GM23338 (cell line): ENCODE measurements at regions not wholly inside any gene's neighbourhood (a gene's known extent, or its start where the extent isn't known, plus 50 kb on each side); places are given as distances from the start of the nearest gene placed in this dataset.

Experiments used
- ATAC-seq: fragments of 200-7000 bp; cut with Tn5 transposase; 3 replicates; pipeline ENCODE4 v1.9.1; 2020
- DNase-seq: peaks from one replicate; pipeline ENCODE4 v3.0.0-alpha.2; 2015; ENCODE audit warnings: low spot score
- H2AFZ ChIP-seq: fragments of 200-600 bp; sonication (generic); 2 replicates; pipeline ENCODE4 v1.8.0; 2016; ENCODE audit warnings: antibody characterized with exemption, mild to moderate bottlenecking, moderate library complexity
- H3F3A ChIP-seq: fragments of 200-600 bp; sonication (generic); replicated peaks from 2 replicates; pipeline ENCODE4 v1.8.0; 2017; ENCODE audit warnings: antibody characterized with exemption, mixed run types, low read depth
- H3K27ac ChIP-seq: fragments of 200-600 bp; sonication (generic); 2 replicates; pipeline ENCODE4 v1.6.1; 2016; ENCODE audit warnings: low read depth
- H3K27me3 ChIP-seq: fragments of 200-600 bp; sonication (generic); 2 replicates; pipeline ENCODE4 v1.8.0; 2016; ENCODE audit warnings: mild to moderate bottlenecking, mixed run types, moderate library complexity; ENCODE audit not compliant: insufficient read depth
- H3K36me3 ChIP-seq: fragments of 200-600 bp; sonication (generic); 2 replicates; pipeline ENCODE4 v1.8.0; 2016; ENCODE audit warnings: mild to moderate bottlenecking; ENCODE audit not compliant: insufficient read depth
- H3K4me1 ChIP-seq: fragments of 200-600 bp; sonication (generic); 2 replicates; pipeline ENCODE4 v1.8.0; 2016; ENCODE audit warnings: mild to moderate bottlenecking, moderate library complexity; ENCODE audit not compliant: insufficient read depth
- H3K4me2 ChIP-seq: fragments of 200-600 bp; sonication (generic); 2 replicates; pipeline ENCODE4 v1.7.1; 2017; ENCODE audit warnings: mixed run types
- H3K4me3 ChIP-seq: fragments of 200-600 bp; sonication (generic); 2 replicates; pipeline ENCODE4 v1.6.1; 2016; ENCODE audit warnings: mixed run types
- H3K79me2 ChIP-seq: fragments of 200-600 bp; sonication (generic); replicated peaks from 2 replicates; pipeline ENCODE4 v1.8.0; 2017; ENCODE audit warnings: mild to moderate bottlenecking; ENCODE audit not compliant: insufficient read depth
- H3K9me2 ChIP-seq: fragments of 200-600 bp; sonication (generic); 2 replicates; pipeline ENCODE4 v1.8.0; 2017; ENCODE audit not compliant: insufficient read depth
- H4K20me1 ChIP-seq: fragments of 200-600 bp; sonication (generic); replicated peaks from 2 replicates; pipeline ENCODE4 v1.8.0; 2017; ENCODE audit warnings: mild to moderate bottlenecking; ENCODE audit not compliant: insufficient read depth
- H3K27ac Mint-ChIP-seq: 2 replicates; pipeline ENCODE4 v1.8.0; 2020; ENCODE audit warnings: inconsistent platforms, mild to moderate bottlenecking, moderate library complexity, mixed read lengths
- H3K27me3 Mint-ChIP-seq: 3 replicates; pipeline ENCODE4 v1.8.0; 2022; ENCODE audit warnings: low read depth, mild to moderate bottlenecking, moderate library complexity, mixed read lengths, inconsistent platforms; ENCODE audit not compliant: insufficient read depth, poor library complexity
- H3K36me3 Mint-ChIP-seq: 3 replicates; pipeline ENCODE4 v1.8.0; 2021; ENCODE audit warnings: low read depth, mild to moderate bottlenecking, inconsistent platforms, moderate library complexity, mixed read lengths
- H3K4me1 Mint-ChIP-seq: 3 replicates; pipeline ENCODE4 v1.8.0; 2020; ENCODE audit warnings: mild to moderate bottlenecking, inconsistent platforms, mixed read lengths
- H3K4me3 Mint-ChIP-seq: 3 replicates; pipeline ENCODE4 v1.8.0; 2021; ENCODE audit warnings: moderate library complexity, mild to moderate bottlenecking, inconsistent platforms, mixed read lengths
- H3K9me3 Mint-ChIP-seq: 3 replicates; pipeline ENCODE4 v1.8.0; 2020; ENCODE audit warnings: moderate library complexity, mild to moderate bottlenecking, inconsistent platforms, mixed read lengths
- EZH2 ChIP-seq: fragments of 200-600 bp; sonication (generic); IDR thresholded peaks from one replicate; pipeline ENCODE4 v1.8.0; 2017; ENCODE audit warnings: antibody characterized with exemption, mild to moderate bottlenecking, low read depth; ENCODE audit not compliant: unreplicated experiment
- EZH2phosphoT487 ChIP-seq: fragments of 200-600 bp; sonication (generic); IDR thresholded peaks from one replicate; pipeline ENCODE4 v1.8.1; 2018; ENCODE audit warnings: antibody characterized with exemption; ENCODE audit not compliant: unreplicated experiment
- JUNB ChIP-seq: IDR thresholded peaks from one replicate; pipeline ENCODE4 v1.6.1; 2016; ENCODE audit warnings: antibody characterized with exemption; ENCODE audit not compliant: unreplicated experiment
- NANOG ChIP-seq: IDR thresholded peaks from 2 replicates; pipeline ENCODE4 v1.6.1; 2016; ENCODE audit warnings: antibody characterized with exemption, borderline replicate concordance
- POLR2AphosphoS5 ChIP-seq: IDR thresholded peaks from 2 replicates; pipeline ENCODE4 v1.6.1; 2016; ENCODE audit warnings: antibody characterized with exemption, low read depth
- STAT1 ChIP-seq: IDR thresholded peaks from one replicate; pipeline ENCODE4 v1.6.1; 2016; ENCODE audit warnings: antibody characterized with exemption; ENCODE audit not compliant: unreplicated experiment
- ZNF114 ChIP-seq: fragments of 250-450 bp; sonication (Bioruptor Pico); IDR thresholded peaks from 2 replicates; pipeline ENCODE4 v1.5.0; 2020; ENCODE audit warnings: mild to moderate bottlenecking, moderate library complexity
- TF ChIP-seq, protein P1 (sequence below): fragments of 250-450 bp; sonication (Bioruptor Pico); IDR thresholded peaks from 2 replicates; pipeline ENCODE4 v1.5.0; 2020; ENCODE audit warnings: mild to moderate bottlenecking, moderate library complexity
- TF ChIP-seq, protein P2 (sequence below): IDR thresholded peaks from one replicate; pipeline ENCODE4 v1.6.1; 2018; ENCODE audit warnings: antibody characterized with exemption; ENCODE audit not compliant: unreplicated experiment
- TF ChIP-seq, protein P3 (sequence below), 2 experiments: fragments of 200-600 bp in 1 of 2; sonication (generic) in 1 of 2; conservative IDR thresholded peaks; 2 replicates each; pipeline versions ENCODE4 v1.5.1 to v1.6.1; 2016 to 2017; ENCODE audit warnings: antibody characterized with exemption in 2 of 2, low read depth in 2 of 2, mild to moderate bottlenecking in 2 of 2, moderate library complexity in 1 of 2
- TF ChIP-seq, protein P4 (sequence below): IDR thresholded peaks from 2 replicates; pipeline ENCODE4 v1.6.1; 2016; ENCODE audit warnings: antibody characterized with exemption

DNA sequence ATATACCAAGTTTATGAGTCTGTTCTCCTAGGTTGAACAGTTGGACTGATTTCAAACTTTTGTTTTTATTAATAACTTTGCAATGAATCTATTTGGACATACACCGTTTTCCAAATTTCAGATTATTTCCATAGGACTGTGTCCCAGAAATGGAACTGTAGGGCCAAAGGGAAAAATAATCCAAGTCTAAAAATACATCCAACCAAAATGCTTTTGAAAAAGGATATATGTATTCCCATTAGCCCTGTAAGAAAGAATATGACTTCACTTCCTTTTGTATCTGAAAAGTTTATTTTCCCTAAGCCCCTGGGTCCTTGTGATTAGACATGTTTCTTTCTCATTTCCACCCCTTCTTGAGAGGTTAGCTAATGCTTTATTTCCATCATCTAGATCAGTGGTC is 434.2 kb upstream of the MKI67 start:
- H2AFZ ChIP-seq = no peak overlapping the region
- peaks cover 12% of the 10 kb centered on the region for H3K36me3 Mint-ChIP-seq
- ATAC-seq (no peak), DNase-seq (no peak)
- 0 out of 2 replicates have a peak, but pooled peaks cover 11% of the 10 kb centered on the region for H3K9me2 ChIP-seq
- no peaks in the 10 kb centered on the region for H3K27me3 ChIP-seq
- no peak overlapping the region for H3K4me3 Mint-ChIP-seq
- H3F3A ChIP-seq = no peaks in the 10 kb centered on the region
- TF ChIP-seq STAT1 (no peak), JUNB (no peak), NANOG (no peak), ZNF114 (no peak), EZH2 (no peak), EZH2phosphoT487 (no peak), POLR2AphosphoS5 (no peak)
- TF ChIP-seq, protein P1, sequence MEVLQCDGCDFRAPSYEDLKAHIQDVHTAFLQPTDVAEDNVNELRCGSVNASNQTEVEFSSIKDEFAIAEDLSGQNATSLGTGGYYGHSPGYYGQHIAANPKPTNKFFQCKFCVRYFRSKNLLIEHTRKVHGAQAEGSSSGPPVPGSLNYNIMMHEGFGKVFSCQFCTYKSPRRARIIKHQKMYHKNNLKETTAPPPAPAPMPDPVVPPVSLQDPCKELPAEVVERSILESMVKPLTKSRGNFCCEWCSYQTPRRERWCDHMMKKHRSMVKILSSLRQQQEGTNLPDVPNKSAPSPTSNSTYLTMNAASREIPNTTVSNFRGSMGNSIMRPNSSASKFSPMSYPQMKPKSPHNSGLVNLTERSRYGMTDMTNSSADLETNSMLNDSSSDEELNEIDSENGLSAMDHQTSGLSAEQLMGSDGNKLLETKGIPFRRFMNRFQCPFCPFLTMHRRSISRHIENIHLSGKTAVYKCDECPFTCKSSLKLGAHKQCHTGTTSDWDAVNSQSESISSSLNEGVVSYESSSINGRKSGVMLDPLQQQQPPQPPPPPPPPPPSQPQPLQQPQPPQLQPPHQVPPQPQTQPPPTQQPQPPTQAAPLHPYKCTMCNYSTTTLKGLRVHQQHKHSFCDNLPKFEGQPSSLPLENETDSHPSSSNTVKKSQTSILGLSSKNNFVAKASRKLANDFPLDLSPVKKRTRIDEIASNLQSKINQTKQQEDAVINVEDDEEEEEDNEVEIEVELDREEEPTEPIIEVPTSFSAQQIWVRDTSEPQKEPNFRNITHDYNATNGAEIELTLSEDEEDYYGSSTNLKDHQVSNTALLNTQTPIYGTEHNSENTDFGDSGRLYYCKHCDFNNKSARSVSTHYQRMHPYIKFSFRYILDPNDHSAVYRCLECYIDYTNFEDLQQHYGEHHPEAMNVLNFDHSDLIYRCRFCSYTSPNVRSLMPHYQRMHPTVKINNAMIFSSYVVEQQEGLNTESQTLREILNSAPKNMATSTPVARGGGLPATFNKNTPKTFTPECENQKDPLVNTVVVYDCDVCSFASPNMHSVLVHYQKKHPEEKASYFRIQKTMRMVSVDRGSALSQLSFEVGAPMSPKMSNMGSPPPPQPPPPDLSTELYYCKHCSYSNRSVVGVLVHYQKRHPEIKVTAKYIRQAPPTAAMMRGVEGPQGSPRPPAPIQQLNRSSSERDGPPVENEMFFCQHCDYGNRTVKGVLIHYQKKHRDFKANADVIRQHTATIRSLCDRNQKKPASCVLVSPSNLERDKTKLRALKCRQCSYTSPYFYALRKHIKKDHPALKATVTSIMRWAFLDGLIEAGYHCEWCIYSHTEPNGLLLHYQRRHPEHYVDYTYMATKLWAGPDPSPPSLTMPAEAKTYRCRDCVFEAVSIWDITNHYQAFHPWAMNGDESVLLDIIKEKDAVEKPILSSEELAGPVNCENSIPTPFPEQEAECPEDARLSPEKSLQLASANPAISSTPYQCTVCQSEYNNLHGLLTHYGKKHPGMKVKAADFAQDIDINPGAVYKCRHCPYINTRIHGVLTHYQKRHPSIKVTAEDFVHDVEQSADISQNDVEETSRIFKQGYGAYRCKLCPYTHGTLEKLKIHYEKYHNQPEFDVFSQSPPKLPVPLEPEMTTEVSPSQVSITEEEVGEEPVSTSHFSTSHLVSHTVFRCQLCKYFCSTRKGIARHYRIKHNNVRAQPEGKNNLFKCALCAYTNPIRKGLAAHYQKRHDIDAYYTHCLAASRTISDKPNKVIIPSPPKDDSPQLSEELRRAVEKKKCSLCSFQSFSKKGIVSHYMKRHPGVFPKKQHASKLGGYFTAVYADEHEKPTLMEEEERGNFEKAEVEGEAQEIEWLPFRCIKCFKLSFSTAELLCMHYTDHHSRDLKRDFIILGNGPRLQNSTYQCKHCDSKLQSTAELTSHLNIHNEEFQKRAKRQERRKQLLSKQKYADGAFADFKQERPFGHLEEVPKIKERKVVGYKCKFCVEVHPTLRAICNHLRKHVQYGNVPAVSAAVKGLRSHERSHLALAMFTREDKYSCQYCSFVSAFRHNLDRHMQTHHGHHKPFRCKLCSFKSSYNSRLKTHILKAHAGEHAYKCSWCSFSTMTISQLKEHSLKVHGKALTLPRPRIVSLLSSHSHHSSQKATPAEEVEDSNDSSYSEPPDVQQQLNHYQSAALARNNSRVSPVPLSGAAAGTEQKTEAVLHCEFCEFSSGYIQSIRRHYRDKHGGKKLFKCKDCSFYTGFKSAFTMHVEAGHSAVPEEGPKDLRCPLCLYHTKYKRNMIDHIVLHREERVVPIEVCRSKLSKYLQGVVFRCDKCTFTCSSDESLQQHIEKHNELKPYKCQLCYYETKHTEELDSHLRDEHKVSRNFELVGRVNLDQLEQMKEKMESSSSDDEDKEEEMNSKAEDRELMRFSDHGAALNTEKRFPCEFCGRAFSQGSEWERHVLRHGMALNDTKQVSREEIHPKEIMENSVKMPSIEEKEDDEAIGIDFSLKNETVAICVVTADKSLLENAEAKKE (CRISPR knock-in tag) = no peak
- TF ChIP-seq, protein P2, sequence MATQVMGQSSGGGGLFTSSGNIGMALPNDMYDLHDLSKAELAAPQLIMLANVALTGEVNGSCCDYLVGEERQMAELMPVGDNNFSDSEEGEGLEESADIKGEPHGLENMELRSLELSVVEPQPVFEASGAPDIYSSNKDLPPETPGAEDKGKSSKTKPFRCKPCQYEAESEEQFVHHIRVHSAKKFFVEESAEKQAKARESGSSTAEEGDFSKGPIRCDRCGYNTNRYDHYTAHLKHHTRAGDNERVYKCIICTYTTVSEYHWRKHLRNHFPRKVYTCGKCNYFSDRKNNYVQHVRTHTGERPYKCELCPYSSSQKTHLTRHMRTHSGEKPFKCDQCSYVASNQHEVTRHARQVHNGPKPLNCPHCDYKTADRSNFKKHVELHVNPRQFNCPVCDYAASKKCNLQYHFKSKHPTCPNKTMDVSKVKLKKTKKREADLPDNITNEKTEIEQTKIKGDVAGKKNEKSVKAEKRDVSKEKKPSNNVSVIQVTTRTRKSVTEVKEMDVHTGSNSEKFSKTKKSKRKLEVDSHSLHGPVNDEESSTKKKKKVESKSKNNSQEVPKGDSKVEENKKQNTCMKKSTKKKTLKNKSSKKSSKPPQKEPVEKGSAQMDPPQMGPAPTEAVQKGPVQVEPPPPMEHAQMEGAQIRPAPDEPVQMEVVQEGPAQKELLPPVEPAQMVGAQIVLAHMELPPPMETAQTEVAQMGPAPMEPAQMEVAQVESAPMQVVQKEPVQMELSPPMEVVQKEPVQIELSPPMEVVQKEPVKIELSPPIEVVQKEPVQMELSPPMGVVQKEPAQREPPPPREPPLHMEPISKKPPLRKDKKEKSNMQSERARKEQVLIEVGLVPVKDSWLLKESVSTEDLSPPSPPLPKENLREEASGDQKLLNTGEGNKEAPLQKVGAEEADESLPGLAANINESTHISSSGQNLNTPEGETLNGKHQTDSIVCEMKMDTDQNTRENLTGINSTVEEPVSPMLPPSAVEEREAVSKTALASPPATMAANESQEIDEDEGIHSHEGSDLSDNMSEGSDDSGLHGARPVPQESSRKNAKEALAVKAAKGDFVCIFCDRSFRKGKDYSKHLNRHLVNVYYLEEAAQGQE = no peak
- TF ChIP-seq, protein P3, sequence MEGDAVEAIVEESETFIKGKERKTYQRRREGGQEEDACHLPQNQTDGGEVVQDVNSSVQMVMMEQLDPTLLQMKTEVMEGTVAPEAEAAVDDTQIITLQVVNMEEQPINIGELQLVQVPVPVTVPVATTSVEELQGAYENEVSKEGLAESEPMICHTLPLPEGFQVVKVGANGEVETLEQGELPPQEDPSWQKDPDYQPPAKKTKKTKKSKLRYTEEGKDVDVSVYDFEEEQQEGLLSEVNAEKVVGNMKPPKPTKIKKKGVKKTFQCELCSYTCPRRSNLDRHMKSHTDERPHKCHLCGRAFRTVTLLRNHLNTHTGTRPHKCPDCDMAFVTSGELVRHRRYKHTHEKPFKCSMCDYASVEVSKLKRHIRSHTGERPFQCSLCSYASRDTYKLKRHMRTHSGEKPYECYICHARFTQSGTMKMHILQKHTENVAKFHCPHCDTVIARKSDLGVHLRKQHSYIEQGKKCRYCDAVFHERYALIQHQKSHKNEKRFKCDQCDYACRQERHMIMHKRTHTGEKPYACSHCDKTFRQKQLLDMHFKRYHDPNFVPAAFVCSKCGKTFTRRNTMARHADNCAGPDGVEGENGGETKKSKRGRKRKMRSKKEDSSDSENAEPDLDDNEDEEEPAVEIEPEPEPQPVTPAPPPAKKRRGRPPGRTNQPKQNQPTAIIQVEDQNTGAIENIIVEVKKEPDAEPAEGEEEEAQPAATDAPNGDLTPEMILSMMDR (conservative IDR thresholded peaks at IDR 0.05; ENCODE audit: low read depth in 2 of 2) = no peak
- TF ChIP-seq, protein P4, sequence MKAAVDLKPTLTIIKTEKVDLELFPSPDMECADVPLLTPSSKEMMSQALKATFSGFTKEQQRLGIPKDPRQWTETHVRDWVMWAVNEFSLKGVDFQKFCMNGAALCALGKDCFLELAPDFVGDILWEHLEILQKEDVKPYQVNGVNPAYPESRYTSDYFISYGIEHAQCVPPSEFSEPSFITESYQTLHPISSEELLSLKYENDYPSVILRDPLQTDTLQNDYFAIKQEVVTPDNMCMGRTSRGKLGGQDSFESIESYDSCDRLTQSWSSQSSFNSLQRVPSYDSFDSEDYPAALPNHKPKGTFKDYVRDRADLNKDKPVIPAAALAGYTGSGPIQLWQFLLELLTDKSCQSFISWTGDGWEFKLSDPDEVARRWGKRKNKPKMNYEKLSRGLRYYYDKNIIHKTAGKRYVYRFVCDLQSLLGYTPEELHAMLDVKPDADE = no peak
- H3K27ac ChIP-seq = no peak overlapping the region
- H3K79me2 ChIP-seq = no peaks in the 10 kb centered on the region
- no peak overlapping the region for H3K4me3 ChIP-seq
- no peaks in the 10 kb centered on the region for H4K20me1 ChIP-seq
- H3K27me3 Mint-ChIP-seq = peaks cover 2% of the 10 kb centered on the region
- no peak overlapping the region for H3K27ac Mint-ChIP-seq
- H3K4me1 ChIP-seq = no peaks in the 10 kb centered on the region; the same call in 1 of the 2 replicates
- H3K36me3 ChIP-seq = peaks cover 12% of the 10 kb centered on the region; the same call in 1 of the 2 replicates
- H3K9me3 Mint-ChIP-seq = peaks cover 29% of the 10 kb centered on the region
- H3K4me2 ChIP-seq = no peak overlapping the region
- peaks cover 12% of the 10 kb centered on the region for H3K4me1 Mint-ChIP-seq
